ENCODE measurements at regions not wholly inside any gene's neighbourhood (a gene's known extent, or its start where the extent isn't known, plus 50 kb on each side); places are given as distances from the start of the nearest gene placed in this dataset.
"Not testable (repeated sequence)": the region's sequence is repeated elsewhere in the genome, so short reads cannot be mapped to it uniquely, and the experiment has no call there.

- DNase-seq (ENCODE audit: low read depth), result no peak
These were observed 885.0 kb downstream of the UQCRFS1 start for GRCh38 chr19:28327905-28328304.

GRCh38 chr19:28326746-28327145 lies 886.2 kb downstream of the UQCRFS1 start:
- no peak for DNase-seq (ENCODE audit: low read depth)

- DNase-seq (ENCODE audit: low read depth), result no peak
These were observed 888.5 kb downstream of the UQCRFS1 start for GRCh38 chr19:28324275-28325060.

GRCh38 chr19:28322945-28323344 lies 890.0 kb downstream of the UQCRFS1 start:
- DNase-seq (ENCODE audit: low read depth), result no peak

DNA sequence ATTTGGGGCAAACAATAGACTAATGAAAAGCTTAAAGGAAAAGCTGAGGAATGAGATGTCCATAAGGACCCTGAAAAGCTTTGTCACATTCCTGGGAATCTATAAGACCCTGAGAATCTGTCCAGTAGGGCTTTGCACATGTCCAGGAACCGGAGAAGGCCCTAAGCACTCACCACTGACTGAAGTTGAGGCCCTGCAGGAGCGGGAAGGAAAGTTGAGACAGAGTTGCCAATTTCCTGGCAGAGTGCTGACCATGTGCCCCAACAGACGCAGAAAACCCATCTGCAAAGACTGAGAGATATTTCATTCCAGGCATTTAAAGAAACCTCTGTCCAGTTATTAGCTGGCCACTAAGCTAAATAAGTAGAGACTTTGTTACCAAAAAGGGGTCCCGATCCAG lies 890.5 kb downstream of the UQCRFS1 start:
- DNase-seq (ENCODE audit: low read depth), result no peak

- no peak for DNase-seq (ENCODE audit: low read depth)
These were observed 893.0 kb downstream of the UQCRFS1 start for GRCh38 chr19:28319918-28320317.

DNA sequence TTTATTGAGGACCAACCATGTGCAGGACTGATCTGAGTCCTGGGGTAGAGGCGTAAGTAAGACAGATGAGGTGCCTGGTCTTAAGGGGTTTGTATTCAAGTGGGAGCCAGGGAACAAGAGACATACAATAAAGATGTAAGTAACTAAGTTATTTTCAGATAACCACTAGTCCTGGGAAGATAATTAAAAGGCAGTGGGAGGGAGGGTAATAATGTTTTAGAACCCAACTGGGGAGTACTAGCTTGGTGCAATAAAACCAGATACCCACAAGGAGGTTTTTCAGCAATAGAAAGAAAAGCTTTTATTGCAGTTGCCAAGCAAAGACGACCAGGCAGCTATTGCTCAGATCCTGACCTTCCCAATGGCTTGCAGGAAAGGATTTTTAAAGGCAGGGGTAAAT lies 893.7 kb downstream of the UQCRFS1 start:
- no peak for DNase-seq (ENCODE audit: low read depth)

DNA sequence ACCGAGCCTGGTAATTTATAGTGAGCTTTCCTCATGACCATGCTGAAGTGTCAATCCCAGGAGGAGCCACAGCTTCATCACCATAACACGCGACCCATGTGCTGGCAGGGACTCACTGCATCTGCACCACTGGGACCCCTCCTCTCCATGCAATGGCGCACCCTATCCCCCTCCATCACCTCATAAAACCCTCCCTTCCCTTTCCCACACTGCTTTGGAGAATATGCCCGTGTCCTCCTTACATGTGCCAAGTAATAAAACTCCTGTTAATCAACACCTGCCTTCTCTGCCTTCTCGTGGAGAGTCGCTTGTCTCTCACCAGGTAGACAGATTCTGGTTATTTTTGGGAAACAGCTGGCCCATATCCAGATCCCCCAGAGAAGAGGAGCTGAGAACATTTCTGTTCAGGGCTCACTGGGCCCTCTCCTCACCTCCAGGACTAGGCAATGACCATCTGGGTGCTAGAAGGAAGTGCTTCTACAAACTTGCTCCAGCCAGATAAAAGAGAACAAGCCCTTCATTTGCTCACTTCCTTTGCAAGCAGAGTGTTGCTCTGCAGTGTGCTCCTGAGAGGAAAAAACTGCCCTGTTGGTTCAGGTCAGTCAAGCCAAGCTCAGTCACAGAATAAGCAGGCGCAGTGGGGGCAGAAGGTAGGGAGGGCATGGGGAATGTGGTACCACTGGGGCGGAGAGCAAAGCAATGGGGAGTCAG lies 894.3 kb downstream of the UQCRFS1 start:
- no peak for DNase-seq (ENCODE audit: low read depth)

DNA sequence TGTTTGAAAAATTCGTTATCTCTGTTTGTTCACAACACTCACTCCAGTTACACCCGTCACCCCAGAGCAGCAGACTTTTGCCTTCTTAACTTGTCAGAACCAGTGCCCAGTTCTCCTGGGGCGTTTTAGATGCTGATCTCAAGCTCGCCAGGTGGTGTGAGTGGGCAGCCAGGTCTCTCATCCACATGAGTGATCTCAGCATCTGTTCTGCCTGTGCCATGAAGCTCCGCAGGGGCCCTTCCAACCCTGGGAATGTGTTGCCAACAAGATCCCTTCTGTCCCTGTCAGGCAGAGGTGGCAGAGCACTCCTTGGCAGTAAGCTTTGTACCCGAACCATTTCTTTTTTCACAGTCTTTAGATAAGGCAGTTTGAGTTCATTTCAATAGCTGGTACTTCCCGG lies 896.5 kb downstream of the UQCRFS1 start:
- DNase-seq (ENCODE audit: low read depth), result no peak

- no peak for DNase-seq (ENCODE audit: low read depth)
These were observed 898.2 kb downstream of the UQCRFS1 start for GRCh38 chr19:28314756-28315155.

GRCh38 chr19:28314287-28314686 lies 898.7 kb downstream of the UQCRFS1 start:
- no peak for DNase-seq (ENCODE audit: low read depth)

DNA sequence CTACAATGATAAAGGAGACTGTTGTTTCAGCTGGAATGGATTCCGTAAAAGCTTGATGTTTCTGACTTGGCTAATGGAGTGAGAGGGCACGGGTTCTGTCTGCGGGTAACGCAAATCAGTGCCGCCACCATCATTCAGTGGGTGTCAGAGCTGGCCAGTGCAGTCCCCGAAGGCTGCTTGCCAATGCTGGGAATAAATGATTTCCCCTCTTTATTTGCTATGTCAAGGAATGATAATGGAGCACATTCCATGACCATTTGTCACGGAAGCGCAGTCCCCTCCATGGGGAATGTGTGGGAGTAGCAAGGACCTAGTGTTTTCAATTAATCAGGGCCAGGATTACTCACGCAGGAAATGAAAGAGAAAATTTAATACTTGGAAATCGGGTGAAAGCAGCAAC lies 899.3 kb downstream of the UQCRFS1 start:
- DNase-seq (ENCODE audit: low read depth), result no peak

- DNase-seq (ENCODE audit: low read depth), result no peak
These were observed 900.7 kb downstream of the UQCRFS1 start for GRCh38 chr19:28312269-28312668.

DNA sequence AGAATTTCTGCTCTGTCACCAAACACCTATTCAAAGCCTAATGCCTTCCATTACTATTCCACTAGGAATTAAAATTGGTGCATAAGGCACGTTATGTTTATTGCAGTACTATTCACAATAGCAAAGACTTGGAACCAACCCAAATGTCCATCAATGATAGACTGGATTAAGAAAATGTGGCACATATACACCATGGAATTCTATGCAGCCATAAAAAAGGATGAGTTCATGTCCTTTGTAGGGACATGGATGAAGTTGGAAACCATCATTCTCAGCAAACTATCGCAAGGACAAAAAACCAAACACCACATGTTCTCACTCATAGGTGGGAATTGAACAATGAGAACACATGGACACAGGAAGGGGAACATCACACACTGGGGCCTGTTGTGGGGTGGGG lies 902.1 kb downstream of the UQCRFS1 start:
- not testable (repeated sequence) for DNase-seq (ENCODE audit: low read depth)

DNA sequence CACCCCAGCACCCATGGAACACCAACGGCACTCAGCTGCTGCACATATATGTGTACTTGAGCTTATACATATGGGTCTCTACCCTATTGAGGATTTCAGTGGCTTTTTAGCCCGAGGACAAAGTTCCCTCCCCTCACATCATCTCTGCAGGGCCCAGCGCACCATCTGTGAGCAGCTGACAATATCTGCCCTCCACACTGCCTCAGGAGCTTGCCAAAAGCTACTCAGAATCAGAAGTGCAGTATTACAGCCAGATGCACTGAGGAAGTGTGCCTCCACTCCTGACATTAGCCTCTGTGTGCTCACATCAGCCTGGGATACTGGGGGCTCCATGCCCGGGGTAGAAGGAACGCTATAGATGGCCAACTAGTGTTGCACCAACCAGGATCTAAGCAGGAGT lies 903.9 kb downstream of the UQCRFS1 start:
- no peak for DNase-seq (ENCODE audit: low read depth)

GRCh38 chr19:28307963-28308362 lies 905.0 kb downstream of the UQCRFS1 start:
- DNase-seq (ENCODE audit: low read depth), result no peak

DNA sequence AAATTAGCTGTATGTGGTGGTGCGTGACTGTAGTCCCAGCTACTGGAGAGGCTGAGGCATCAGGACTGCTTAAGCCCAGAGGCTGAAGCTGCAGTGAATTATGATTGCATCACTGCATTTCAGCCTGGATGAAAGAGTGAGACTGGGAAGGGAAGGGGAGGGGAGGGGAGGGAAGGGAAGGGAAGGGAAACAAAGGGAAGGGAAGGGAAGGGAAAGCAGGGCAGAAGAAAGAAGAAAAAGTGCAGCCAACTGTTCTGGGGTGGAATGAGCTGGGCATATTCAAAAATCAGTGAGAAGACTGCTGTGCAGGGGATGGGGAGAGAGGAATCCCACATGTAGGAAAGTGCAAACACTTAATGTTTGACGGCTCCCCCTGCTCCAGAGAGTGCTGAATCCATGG lies 905.5 kb downstream of the UQCRFS1 start:
- DNase-seq (ENCODE audit: low read depth), result no peak

DNA sequence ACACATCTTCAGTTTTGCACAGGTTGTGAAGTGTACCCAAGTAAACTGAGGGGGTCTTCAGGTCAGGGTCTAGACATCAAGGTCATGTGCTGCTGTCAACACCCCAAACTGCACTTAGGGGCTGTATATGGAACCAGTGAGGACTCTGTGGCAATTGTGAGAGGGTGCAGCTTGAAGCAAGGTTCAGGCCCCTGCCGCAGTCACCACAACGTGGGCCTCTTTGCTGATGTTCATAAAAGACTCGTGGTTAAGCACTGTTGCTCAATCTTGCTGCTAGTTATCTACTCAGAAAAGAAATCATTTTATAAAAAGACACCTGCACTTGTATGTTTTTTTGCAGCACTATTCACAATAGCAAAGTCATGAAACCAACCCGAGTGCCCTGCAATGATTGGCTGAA lies 907.4 kb downstream of the UQCRFS1 start:
- DNase-seq (ENCODE audit: low read depth), result no peak

DNA sequence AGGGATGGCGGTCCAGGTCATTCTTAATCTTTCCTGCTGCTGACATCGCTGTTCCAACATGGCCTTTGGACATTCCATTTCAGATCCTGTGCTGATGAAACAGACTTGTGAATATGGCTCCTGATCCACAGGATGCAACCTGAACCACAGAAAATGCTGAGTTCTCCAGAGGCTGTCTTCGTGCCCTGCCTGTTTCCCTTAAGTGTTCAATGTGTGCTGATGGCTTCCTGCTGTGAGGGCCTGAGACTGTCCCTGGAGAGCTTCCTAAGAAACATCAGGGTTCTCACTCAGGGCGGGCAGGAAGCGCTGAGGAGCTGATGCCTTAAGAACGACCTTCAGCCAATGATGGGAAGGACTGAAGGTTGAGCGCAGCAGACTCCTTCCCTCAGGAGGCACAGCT lies 909.4 kb downstream of the UQCRFS1 start:
- DNase-seq (ENCODE audit: low read depth), result no peak

DNA sequence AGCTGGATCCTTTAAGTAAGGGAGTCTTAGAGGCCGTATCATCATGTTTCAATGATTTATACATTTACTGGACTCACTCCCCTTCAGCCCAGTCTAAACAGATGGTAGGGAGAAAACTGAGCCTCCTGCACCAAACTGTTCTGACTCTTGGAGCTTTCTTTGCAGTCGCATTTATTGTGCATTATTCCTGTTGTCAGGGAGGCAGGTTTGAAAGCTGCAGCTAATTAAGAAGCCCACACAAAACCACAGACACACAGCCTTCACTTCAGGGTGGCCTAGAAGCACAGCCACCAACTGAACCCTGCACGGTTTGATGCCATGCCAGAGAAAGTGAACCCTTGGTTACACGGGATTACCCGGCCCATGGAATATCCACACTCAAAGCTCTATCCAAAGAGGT lies 911.0 kb downstream of the UQCRFS1 start:
- DNase-seq (ENCODE audit: low read depth), result no peak

GRCh38 chr19:28301463-28301862 lies 911.5 kb downstream of the UQCRFS1 start:
- DNase-seq (ENCODE audit: low read depth), result no peak

- no peak for DNase-seq (ENCODE audit: low read depth)
These were observed 913.3 kb downstream of the UQCRFS1 start for GRCh38 chr19:28299649-28300048.

- DNase-seq (ENCODE audit: low read depth), result no peak
These were observed 915.3 kb downstream of the UQCRFS1 start for GRCh38 chr19:28297586-28298157.
